CD14-positive monocyte (primary cell): ENCODE measurements at regions not wholly inside any gene's neighbourhood (a gene's known extent, or its start where the extent isn't known, plus 50 kb on each side); places are given as distances from the start of the nearest gene placed in this dataset.

Source experiments
- DNase-seq, 3 donors: peaks; one replicate each; pipeline ENCODE4 v3.0.0-alpha.2; 2011 to 2022
- H2AFZ ChIP-seq: 2 replicates; pipeline ENCODE4 v1.6.0; 2012; ENCODE audit warnings: mild to moderate bottlenecking, low read depth, low read length, inconsistent platforms; ENCODE audit not compliant: insufficient read depth, poor library complexity, severe bottlenecking
- H3K27ac ChIP-seq, 2 donors: 1 replicate in 1 of 2; 2 replicates in 1 of 2; pipeline ENCODE4 v1.5.1; 2012 to 2013; ENCODE audit warnings: low read length in 2 of 2, control low read depth in 1 of 2, inconsistent platforms in 1 of 2, low read depth in 1 of 2, mild to moderate bottlenecking in 1 of 2
- H3K27me3 ChIP-seq, 2 donors: one replicate each; pipeline versions ENCODE4 v1.6.0 to v1.6.1; 2011 to 2013; ENCODE audit warnings: low read length in 2 of 2; ENCODE audit not compliant: control insufficient read depth in 2 of 2, insufficient read depth in 2 of 2
- H3K36me3 ChIP-seq, 2 donors: replicated peaks in 1 of 2; 1 replicate in 1 of 2; 2 replicates in 1 of 2; pipeline versions ENCODE4 v1.5.1 to v1.6.1; 2012 to 2013; ENCODE audit warnings: low read length in 2 of 2, control low read depth in 1 of 2, inconsistent platforms in 1 of 2, mild to moderate bottlenecking in 1 of 2; ENCODE audit not compliant: insufficient read depth in 2 of 2, control insufficient read depth in 1 of 2
- H3K4me1 ChIP-seq, 2 donors: 1 replicate in 1 of 2; 2 replicates in 1 of 2; pipeline versions ENCODE4 v1.5.1 to v1.6.1; 2012 to 2013; ENCODE audit warnings: low read length in 2 of 2, control low read depth in 1 of 2, inconsistent platforms in 1 of 2, mild to moderate bottlenecking in 1 of 2, moderate library complexity in 1 of 2; ENCODE audit not compliant: insufficient read depth in 2 of 2, control insufficient read depth in 1 of 2
- H3K4me2 ChIP-seq: replicated peaks from 2 replicates; pipeline ENCODE3; 2012; ENCODE audit warnings: low read length, moderate library complexity, mild to moderate bottlenecking; ENCODE audit not compliant: poor library complexity, severe bottlenecking; ENCODE audit errors: extremely low read depth
- H3K4me3 ChIP-seq, 3 experiments: fragments of 200-600 bp in 1 of 3; sonication (generic) in 1 of 3; replicated peaks in 1 of 3; 1 replicate in 2 of 3; 2 replicates in 1 of 3; pipeline ENCODE4 v1.5.1; 2011 to 2013; ENCODE audit warnings: low read length in 3 of 3, mild to moderate bottlenecking in 3 of 3, control low read depth in 2 of 3, low read depth in 2 of 3, inconsistent platforms in 1 of 3, moderate library complexity in 1 of 3
- H3K79me2 ChIP-seq: 2 replicates; pipeline ENCODE4 v1.6.0; 2012; ENCODE audit warnings: mild to moderate bottlenecking, control low read depth, inconsistent platforms, low read length, moderate library complexity; ENCODE audit not compliant: insufficient read depth
- H3K9ac ChIP-seq: 2 replicates; pipeline ENCODE4 v1.6.0; 2017; ENCODE audit warnings: low read length, mild to moderate bottlenecking; ENCODE audit not compliant: insufficient read depth, poor library complexity, severe bottlenecking
- H3K9me3 ChIP-seq, 2 donors: replicated peaks in 1 of 2; 1 replicate in 1 of 2; 2 replicates in 1 of 2; pipeline versions ENCODE4 v1.5.1 to v1.6.1; 2012 to 2013; ENCODE audit warnings: low read length in 2 of 2, control low read depth in 1 of 2; ENCODE audit not compliant: control insufficient read depth in 1 of 2, insufficient read depth in 1 of 2
- H4K20me1 ChIP-seq: 2 replicates; pipeline ENCODE4 v1.6.0; 2012; ENCODE audit warnings: mild to moderate bottlenecking, low read length, control low read depth, moderate library complexity; ENCODE audit not compliant: insufficient read depth
- H3K27ac Mint-ChIP-seq, 7 donors: one replicate each; pipeline ENCODE4 v1.8.0; 2020; ENCODE audit warnings: mild to moderate bottlenecking in 7 of 7, mixed read lengths in 7 of 7, moderate library complexity in 6 of 7, inconsistent platforms in 2 of 7
- H3K27me3 Mint-ChIP-seq, 3 donors: one replicate each; pipeline ENCODE4 v1.8.0; 2021 to 2022; ENCODE audit warnings: low read depth in 3 of 3, mild to moderate bottlenecking in 3 of 3, mixed read lengths in 3 of 3, moderate library complexity in 3 of 3, inconsistent platforms in 1 of 3
- H3K36me3 Mint-ChIP-seq, 2 donors: one replicate each; pipeline ENCODE4 v1.8.0; 2020; ENCODE audit warnings: mixed read lengths in 2 of 2, inconsistent platforms in 1 of 2, mild to moderate bottlenecking in 1 of 2
- H3K4me1 Mint-ChIP-seq: one replicate; pipeline ENCODE4 v1.8.0; 2020; ENCODE audit warnings: mild to moderate bottlenecking, mixed read lengths
- H3K4me3 Mint-ChIP-seq, 2 donors: one replicate each; pipeline ENCODE4 v1.8.0; 2020; ENCODE audit warnings: mild to moderate bottlenecking in 2 of 2, mixed read lengths in 2 of 2, moderate library complexity in 1 of 2
- H3K9me3 Mint-ChIP-seq, 7 donors: one replicate each; pipeline ENCODE4 v1.8.0; 2020 to 2022; ENCODE audit warnings: mixed read lengths in 7 of 7, mild to moderate bottlenecking in 6 of 7, moderate library complexity in 6 of 7, inconsistent platforms in 2 of 7
- CTCF ChIP-seq: fragments of 200-600 bp; IDR thresholded peaks from one replicate; pipeline ENCODE4 v1.8.0; 2022; ENCODE audit warnings: antibody characterized with exemption, mild to moderate bottlenecking
- WGBS: methylation state at CpG from one replicate; pipeline ENCODE4 v1.1.5; 2013; ENCODE audit warnings: missing lambda C conversion rate; ENCODE audit not compliant: insufficient coverage; 5-methylcytosine and 5-hydroxymethylcytosine counted together
- intact Hi-C, 2 donors: fragments of 100-400 bp; cut with micrococcal nuclease; formaldehyde crosslinking; loops; one replicate each; pipeline versions ENCODE4 v1.15.0 to v1.15.1; 2023

GRCh38 chr3:98963546-98963945 is 62.1 kb upstream of the DCBLD2 start:
- Mint-ChIP-seq H3K27me3 (peaks cover 0 to 1% (median 0%) of the 10 kb centered on the region in 3 donors), H3K27ac (no peak overlapping the region)
- DNase-seq, result no peak

GRCh38 chr3:98962951-98963350 is 61.5 kb upstream of the DCBLD2 start:
- H4K20me1 ChIP-seq, result no peaks in the 10 kb centered on the region
- Mint-ChIP-seq H3K9me3 (no peaks in the 10 kb centered on the region), H3K4me1 (no peaks in the 10 kb centered on the region), H3K36me3 (no peaks in the 10 kb centered on the region), H3K27ac (no peak overlapping the region), H3K27me3 (peaks cover 0 to 1% (median 0%) of the 10 kb centered on the region in 3 donors), H3K4me3 (no peak overlapping the region)
- H3K27me3 ChIP-seq, result no peaks in the 10 kb centered on the region
- intact Hi-C loops, result no loop called here
- no peaks in the 10 kb centered on the region for H3K9me3 ChIP-seq
- no peaks in the 10 kb centered on the region for H3K36me3 ChIP-seq
- H3K4me3 ChIP-seq, result no peak overlapping the region
- DNase-seq, result no peak
- H3K27ac ChIP-seq, result no peak overlapping the region
- H3K9ac ChIP-seq, result no peak overlapping the region
- H3K4me2 ChIP-seq, result no peak overlapping the region
- no peaks in the 10 kb centered on the region for H3K79me2 ChIP-seq
- no peak overlapping the region for H2AFZ ChIP-seq
- no peaks in the 10 kb centered on the region for H3K4me1 ChIP-seq
- TF ChIP-seq CTCF, result no peak

More at GRCh38 chr3:98963546-98963945, 62.1 kb upstream of the DCBLD2 start:
- H3K4me3 Mint-ChIP-seq, result no peak overlapping the region
- Histone ChIP-seq H3K36me3 (no peaks in the 10 kb centered on the region), H3K27ac (no peak overlapping the region), H3K4me1 (no peaks in the 10 kb centered on the region), H3K9me3 (no peaks in the 10 kb centered on the region), H3K79me2 (no peaks in the 10 kb centered on the region), H2AFZ (no peak overlapping the region), H4K20me1 (no peaks in the 10 kb centered on the region), H3K27me3 (no peaks in the 10 kb centered on the region), H3K4me2 (no peak overlapping the region), H3K9ac (no peak overlapping the region), H3K4me3 (no peak overlapping the region)
- no peak for TF ChIP-seq CTCF
- no peaks in the 10 kb centered on the region for H3K9me3 Mint-ChIP-seq
- no peaks in the 10 kb centered on the region for H3K36me3 Mint-ChIP-seq
- intact Hi-C loops, result no loop called here
- WGBS, result no CpG with 5 or more reads among the region's 2 CpGs
- H3K4me1 Mint-ChIP-seq, result no peaks in the 10 kb centered on the region
